SK-N-SH (cell line): ENCODE measurements at regions not wholly inside any gene's neighbourhood (a gene's known extent, or its start where the extent isn't known, plus 50 kb on each side); places are given as distances from the start of the nearest gene placed in this dataset.

ENCODE experiments used
- CTCF ChIA-PET: fragments of 300-600, 350-600 bp; formaldehyde crosslinking; extraction: SDS; loops from one replicate; lab custom pipeline; 2021; lab: Yijun Ruan, JAX
- POLR2A ChIA-PET: fragments of 350-600 bp; sonication (Branson Sonifier 250); formaldehyde crosslinking; extraction: SDS; loops from one replicate; lab custom pipeline; 2020; ENCODE audit warnings: antibody characterized with exemption, inconsistent platforms; lab: Yijun Ruan, JAX
- DNase-seq: peaks from one replicate; pipeline ENCODE4 v3.0.0; 2012
- H2AFZ ChIP-seq: fragments of 200-600 bp; sonication (generic); 2 replicates; pipeline ENCODE4 v1.8.1; 2016; ENCODE audit warnings: antibody characterized with exemption, mild to moderate bottlenecking, low read depth
- H3F3A ChIP-seq: fragments of 200-600 bp; sonication (generic); replicated peaks from 2 replicates; pipeline ENCODE3; 2016; ENCODE audit warnings: antibody characterized with exemption, mild to moderate bottlenecking; ENCODE audit not compliant: insufficient read depth
- H3K27ac ChIP-seq, 2 experiments: fragments of 200-500 bp in 1 of 2; fragments of 200-600 bp in 1 of 2; sonication (Bioruptor generic) in 1 of 2; sonication (generic), shearing (Covaris generic) in 1 of 2; 2 replicates each; pipeline versions ENCODE4 v1.5.1 to v1.6.1; 2014 to 2016; ENCODE audit warnings: low read depth in 2 of 2, inconsistent platforms in 1 of 2, low read length in 1 of 2, mild to moderate bottlenecking in 1 of 2, mixed read lengths in 1 of 2
- H3K27me3 ChIP-seq: fragments of 200-600 bp; sonication (generic), shearing (Covaris generic); 2 replicates; pipeline ENCODE4 v1.6.1; 2016; ENCODE audit warnings: mixed run types; ENCODE audit not compliant: insufficient read depth
- H3K36me3 ChIP-seq, 2 experiments: fragments of 200-500 bp in 1 of 2; fragments of 200-600 bp in 1 of 2; sonication (Bioruptor generic) in 1 of 2; sonication (generic) in 1 of 2; replicated peaks in 1 of 2; 2 replicates each; pipeline versions ENCODE3 to v1.5.1; 2014 to 2016; ENCODE audit warnings: low read length in 1 of 2, mild to moderate bottlenecking in 1 of 2; ENCODE audit not compliant: insufficient read depth in 2 of 2, control insufficient read depth in 1 of 2
- H3K4me1 ChIP-seq, 2 experiments: fragments of 200-500 bp in 1 of 2; fragments of 200-600 bp in 1 of 2; sonication (Bioruptor generic) in 1 of 2; sonication (generic), shearing (Covaris generic) in 1 of 2; 2 replicates each; pipeline versions ENCODE4 v1.5.1 to v1.6.1; 2014 to 2016; ENCODE audit warnings: low read depth in 1 of 2, low read length in 1 of 2, mixed run types in 1 of 2; ENCODE audit not compliant: insufficient read depth in 2 of 2, control insufficient read depth in 1 of 2
- H3K4me2 ChIP-seq: fragments of 200-600 bp; sonication (generic), shearing (Covaris generic); 2 replicates; pipeline ENCODE4 v1.6.1; 2017; ENCODE audit warnings: mixed run types
- H3K4me3 ChIP-seq, 2 experiments: fragments of 200-500 bp in 1 of 2; fragments of 200-600 bp in 1 of 2; sonication (Bioruptor generic) in 1 of 2; sonication (generic), shearing (Covaris generic) in 1 of 2; 2 replicates each; pipeline versions ENCODE4 v1.5.1 to v1.8.1; 2014 to 2016; ENCODE audit warnings: low read depth in 2 of 2, inconsistent platforms in 1 of 2, low read length in 1 of 2, mild to moderate bottlenecking in 1 of 2, mixed read lengths in 1 of 2, moderate library complexity in 1 of 2
- H3K79me2 ChIP-seq: fragments of 200-600 bp; sonication (generic); 2 replicates; pipeline ENCODE4 v1.8.1; 2017; ENCODE audit warnings: mild to moderate bottlenecking; ENCODE audit not compliant: insufficient read depth
- H3K9ac ChIP-seq: fragments of 200-600 bp; sonication (generic); 2 replicates; pipeline ENCODE4 v1.6.1; 2017; ENCODE audit warnings: mixed run types
- H3K9me2 ChIP-seq: fragments of 200-600 bp; sonication (generic); 2 replicates; pipeline ENCODE4 v1.6.1; 2017; ENCODE audit warnings: mixed run types
- H3K9me3 ChIP-seq: fragments of 200-600 bp; sonication (generic); 2 replicates; pipeline ENCODE4 v1.6.1; 2017; ENCODE audit warnings: mixed run types, mild to moderate bottlenecking, moderate library complexity
- H4K20me1 ChIP-seq: fragments of 200-600 bp; sonication (generic); 2 replicates; pipeline ENCODE4 v1.6.1; 2017; ENCODE audit warnings: mild to moderate bottlenecking, mixed run types; ENCODE audit not compliant: insufficient read depth
- CHD2 ChIP-seq: fragments of 150-350 bp; IDR thresholded peaks from 2 replicates; pipeline ENCODE4 v1.6.1; 2018; ENCODE audit warnings: low read length; ENCODE audit not compliant: partially characterized antibody
- ELF1 ChIP-seq: IDR thresholded peaks from 2 replicates; pipeline ENCODE4 v1.4.0; 2012
- EP300 ChIP-seq, 2 experiments: IDR thresholded peaks; 2 replicates each; pipeline versions ENCODE4 v1.4.0 to v1.6.1; 2012; ENCODE audit warnings: borderline replicate concordance in 1 of 2, low read depth in 1 of 2, low read length in 1 of 2
- FOSL2 ChIP-seq: IDR thresholded peaks from 2 replicates; pipeline ENCODE4 v1.4.0; 2012; ENCODE audit warnings: low read depth, mild to moderate bottlenecking, moderate library complexity, borderline replicate concordance
- FOXJ3 ChIP-seq: sonication (generic); formaldehyde crosslinking; IDR thresholded peaks from 2 replicates; pipeline ENCODE4 v1.5.1; 2020; ENCODE audit warnings: mild to moderate bottlenecking, missing genetic modification reagents
- FOXM1 ChIP-seq: IDR thresholded peaks from 2 replicates; pipeline ENCODE4 v1.4.0; 2012; ENCODE audit warnings: low read depth, mild to moderate bottlenecking
- GABPA ChIP-seq: IDR thresholded peaks from 2 replicates; pipeline ENCODE4 v1.4.0; 2012; ENCODE audit warnings: low read depth, mild to moderate bottlenecking
- RXRA ChIP-seq: IDR thresholded peaks from 2 replicates; pipeline ENCODE4 v1.4.0; 2012; ENCODE audit warnings: low read depth, mild to moderate bottlenecking, borderline replicate concordance
- SIN3A ChIP-seq: IDR thresholded peaks from 2 replicates; pipeline ENCODE4 v1.6.1; 2012; ENCODE audit warnings: low read depth, mild to moderate bottlenecking, low read length, moderate library complexity, borderline replicate concordance
- SMC3 ChIP-seq: IDR thresholded peaks from 2 replicates; pipeline ENCODE4 v1.6.1; 2012; ENCODE audit warnings: low read depth, low read length, improper control_type of control experiment
- TCF12 ChIP-seq: IDR thresholded peaks from 2 replicates; pipeline ENCODE4 v1.4.0; 2012
- TEAD4 ChIP-seq: IDR thresholded peaks from 2 replicates; pipeline ENCODE4 v1.4.0; 2012; ENCODE audit warnings: mild to moderate bottlenecking, borderline replicate concordance; ENCODE audit not compliant: insufficient read depth
- YY1 ChIP-seq: IDR thresholded peaks from 2 replicates; pipeline ENCODE4 v1.4.0; 2012; ENCODE audit warnings: low read depth, mild to moderate bottlenecking
- WGBS: methylation state at CpG from one replicate; pipeline ENCODE4 v1.1.6; 2017; ENCODE audit warnings: low lambda C conversion rate; 5-methylcytosine and 5-hydroxymethylcytosine counted together
- TF ChIP-seq, protein P1 (sequence below): IDR thresholded peaks from 2 replicates; pipeline ENCODE4 v1.4.0; 2012; ENCODE audit warnings: low read depth, borderline replicate concordance
- TF ChIP-seq, protein P2 (sequence below): fragments of 150-350 bp; IDR thresholded peaks from 2 replicates; pipeline ENCODE4 v1.6.1; 2017; ENCODE audit warnings: antibody characterized with exemption, low read length, low read depth, borderline replicate concordance
- TF ChIP-seq, protein P3 (sequence below): IDR thresholded peaks from 2 replicates; pipeline ENCODE4 v1.4.0; 2012; ENCODE audit warnings: low read depth, borderline replicate concordance
- TF ChIP-seq, protein P4 (sequence below): IDR thresholded peaks from 2 replicates; pipeline ENCODE4 v1.6.1; 2012; ENCODE audit warnings: mild to moderate bottlenecking, low read depth, low read length, moderate library complexity

DNA sequence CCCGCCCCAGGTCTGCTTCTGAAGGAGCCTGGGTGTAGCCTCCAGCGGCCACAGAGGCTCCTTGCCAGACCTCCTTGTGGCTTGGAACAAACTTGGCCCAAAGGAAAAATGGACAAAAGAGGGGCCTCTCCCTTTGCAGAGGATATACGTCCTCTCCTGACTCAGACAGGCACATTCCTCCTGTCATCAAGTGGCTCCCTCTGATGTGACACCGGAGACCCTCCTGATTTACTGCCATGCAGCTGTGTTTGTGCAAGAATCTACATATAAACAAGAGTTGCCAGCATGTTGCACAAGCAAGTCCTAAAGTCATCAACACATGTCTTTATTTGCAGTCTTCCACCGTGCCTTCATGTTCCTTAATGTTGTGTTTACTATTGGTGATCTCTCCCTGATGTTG is 54.1 kb upstream of the F3 start:
- Histone ChIP-seq H3K9me3 (no peaks in the 10 kb centered on the region), H3K4me1 (no peaks in the 10 kb centered on the region), H3F3A (no peaks in the 10 kb centered on the region), H3K36me3 (no peaks in the 10 kb centered on the region), H3K9me2 (no peaks in the 10 kb centered on the region), H3K27ac (no peak overlapping the region), H3K27me3 (no peaks in the 10 kb centered on the region), H3K9ac (no peak overlapping the region), H3K4me2 (no peak overlapping the region), H2AFZ (no peak overlapping the region), H4K20me1 (no peaks in the 10 kb centered on the region), H3K4me3 (no peak overlapping the region), H3K79me2 (no peaks in the 10 kb centered on the region)
- no peak for DNase-seq
- 58% methylated on average over 5 of the region's 5 CpGs for WGBS
- TF ChIP-seq SIN3A = no peak
- no peak for TF ChIP-seq FOXM1
- TF ChIP-seq EP300 (IDR thresholded peaks at IDR 0.05; ENCODE audit: borderline replicate concordance in 1 of 2, low read depth in 1 of 2, low read length in 1 of 2) = no peak
- no peak for TF ChIP-seq CHD2
- TF ChIP-seq ELF1 = no peak
- CTCF ChIA-PET = no interaction called here
- POLR2A ChIA-PET = no interaction called here

DNA sequence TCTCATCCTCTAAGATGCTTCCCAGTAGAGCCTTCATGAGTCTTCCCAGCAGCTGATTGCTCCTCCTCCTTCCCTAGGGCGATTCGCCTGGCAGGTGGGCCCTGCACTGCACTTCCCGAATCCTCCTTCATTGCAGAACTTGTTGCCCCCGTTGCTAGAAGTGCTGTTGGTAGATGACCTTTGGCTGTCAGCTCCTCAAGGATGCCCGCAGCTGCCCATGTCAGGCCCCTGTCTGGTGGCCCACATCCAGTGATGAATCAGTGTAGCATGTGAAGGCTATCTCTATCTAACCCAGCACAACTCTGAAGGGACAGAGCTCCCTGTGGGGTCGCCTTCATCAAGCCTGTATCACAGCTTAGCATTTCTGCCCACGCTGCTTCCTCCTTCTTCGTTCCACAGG is 52.1 kb upstream of the F3 start:
- no peak for DNase-seq
- Histone ChIP-seq H3K9ac (no peak overlapping the region), H3K27me3 (no peaks in the 10 kb centered on the region), H3K4me2 (no peak overlapping the region), H3F3A (no peaks in the 10 kb centered on the region), H3K36me3 (no peaks in the 10 kb centered on the region), H3K27ac (no peak overlapping the region), H3K4me1 (no peaks in the 10 kb centered on the region), H3K79me2 (no peaks in the 10 kb centered on the region), H3K9me3 (no peaks in the 10 kb centered on the region), H2AFZ (no peak overlapping the region), H3K4me3 (no peak overlapping the region), H4K20me1 (no peaks in the 10 kb centered on the region), H3K9me2 (no peaks in the 10 kb centered on the region)
- ChIA-PET CTCF (interaction anchor here (1.3 to 1.4 kb wide), 2 partner anchors 23 to 53 kb away, joined by 3 to 4 read pairs; no protein-coding TSS in a partner anchor), POLR2A (no interaction called here)
- WGBS = 81% methylated on average over 7 of the region's 8 CpGs
- TF ChIP-seq FOXJ3 (CRISPR knock-in tag) = no peak
- TF ChIP-seq, protein P1, sequence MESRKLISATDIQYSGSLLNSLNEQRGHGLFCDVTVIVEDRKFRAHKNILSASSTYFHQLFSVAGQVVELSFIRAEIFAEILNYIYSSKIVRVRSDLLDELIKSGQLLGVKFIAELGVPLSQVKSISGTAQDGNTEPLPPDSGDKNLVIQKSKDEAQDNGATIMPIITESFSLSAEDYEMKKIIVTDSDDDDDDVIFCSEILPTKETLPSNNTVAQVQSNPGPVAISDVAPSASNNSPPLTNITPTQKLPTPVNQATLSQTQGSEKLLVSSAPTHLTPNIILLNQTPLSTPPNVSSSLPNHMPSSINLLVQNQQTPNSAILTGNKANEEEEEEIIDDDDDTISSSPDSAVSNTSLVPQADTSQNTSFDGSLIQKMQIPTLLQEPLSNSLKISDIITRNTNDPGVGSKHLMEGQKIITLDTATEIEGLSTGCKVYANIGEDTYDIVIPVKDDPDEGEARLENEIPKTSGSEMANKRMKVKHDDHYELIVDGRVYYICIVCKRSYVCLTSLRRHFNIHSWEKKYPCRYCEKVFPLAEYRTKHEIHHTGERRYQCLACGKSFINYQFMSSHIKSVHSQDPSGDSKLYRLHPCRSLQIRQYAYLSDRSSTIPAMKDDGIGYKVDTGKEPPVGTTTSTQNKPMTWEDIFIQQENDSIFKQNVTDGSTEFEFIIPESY = no peak
- TF ChIP-seq GABPA = no peak
- no peak for TF ChIP-seq YY1
- TF ChIP-seq TEAD4 = no peak
- TF ChIP-seq, protein P2, sequence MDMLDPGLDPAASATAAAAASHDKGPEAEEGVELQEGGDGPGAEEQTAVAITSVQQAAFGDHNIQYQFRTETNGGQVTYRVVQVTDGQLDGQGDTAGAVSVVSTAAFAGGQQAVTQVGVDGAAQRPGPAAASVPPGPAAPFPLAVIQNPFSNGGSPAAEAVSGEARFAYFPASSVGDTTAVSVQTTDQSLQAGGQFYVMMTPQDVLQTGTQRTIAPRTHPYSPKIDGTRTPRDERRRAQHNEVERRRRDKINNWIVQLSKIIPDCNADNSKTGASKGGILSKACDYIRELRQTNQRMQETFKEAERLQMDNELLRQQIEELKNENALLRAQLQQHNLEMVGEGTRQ = no peak
- TF ChIP-seq SMC3 = no peak
- no peak for TF ChIP-seq RXRA
- no peak for TF ChIP-seq FOSL2
- TF ChIP-seq, protein P3, sequence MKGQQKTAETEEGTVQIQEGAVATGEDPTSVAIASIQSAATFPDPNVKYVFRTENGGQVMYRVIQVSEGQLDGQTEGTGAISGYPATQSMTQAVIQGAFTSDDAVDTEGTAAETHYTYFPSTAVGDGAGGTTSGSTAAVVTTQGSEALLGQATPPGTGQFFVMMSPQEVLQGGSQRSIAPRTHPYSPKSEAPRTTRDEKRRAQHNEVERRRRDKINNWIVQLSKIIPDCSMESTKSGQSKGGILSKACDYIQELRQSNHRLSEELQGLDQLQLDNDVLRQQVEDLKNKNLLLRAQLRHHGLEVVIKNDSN = no peak
- TF ChIP-seq TCF12 = no peak
- TF ChIP-seq, protein P4, sequence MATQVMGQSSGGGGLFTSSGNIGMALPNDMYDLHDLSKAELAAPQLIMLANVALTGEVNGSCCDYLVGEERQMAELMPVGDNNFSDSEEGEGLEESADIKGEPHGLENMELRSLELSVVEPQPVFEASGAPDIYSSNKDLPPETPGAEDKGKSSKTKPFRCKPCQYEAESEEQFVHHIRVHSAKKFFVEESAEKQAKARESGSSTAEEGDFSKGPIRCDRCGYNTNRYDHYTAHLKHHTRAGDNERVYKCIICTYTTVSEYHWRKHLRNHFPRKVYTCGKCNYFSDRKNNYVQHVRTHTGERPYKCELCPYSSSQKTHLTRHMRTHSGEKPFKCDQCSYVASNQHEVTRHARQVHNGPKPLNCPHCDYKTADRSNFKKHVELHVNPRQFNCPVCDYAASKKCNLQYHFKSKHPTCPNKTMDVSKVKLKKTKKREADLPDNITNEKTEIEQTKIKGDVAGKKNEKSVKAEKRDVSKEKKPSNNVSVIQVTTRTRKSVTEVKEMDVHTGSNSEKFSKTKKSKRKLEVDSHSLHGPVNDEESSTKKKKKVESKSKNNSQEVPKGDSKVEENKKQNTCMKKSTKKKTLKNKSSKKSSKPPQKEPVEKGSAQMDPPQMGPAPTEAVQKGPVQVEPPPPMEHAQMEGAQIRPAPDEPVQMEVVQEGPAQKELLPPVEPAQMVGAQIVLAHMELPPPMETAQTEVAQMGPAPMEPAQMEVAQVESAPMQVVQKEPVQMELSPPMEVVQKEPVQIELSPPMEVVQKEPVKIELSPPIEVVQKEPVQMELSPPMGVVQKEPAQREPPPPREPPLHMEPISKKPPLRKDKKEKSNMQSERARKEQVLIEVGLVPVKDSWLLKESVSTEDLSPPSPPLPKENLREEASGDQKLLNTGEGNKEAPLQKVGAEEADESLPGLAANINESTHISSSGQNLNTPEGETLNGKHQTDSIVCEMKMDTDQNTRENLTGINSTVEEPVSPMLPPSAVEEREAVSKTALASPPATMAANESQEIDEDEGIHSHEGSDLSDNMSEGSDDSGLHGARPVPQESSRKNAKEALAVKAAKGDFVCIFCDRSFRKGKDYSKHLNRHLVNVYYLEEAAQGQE = no peak
- TF ChIP-seq, all 33 proteins: peak for 0
